HepG2 (cell line): ENCODE measurements at regions not wholly inside any gene's neighbourhood (a gene's known extent, or its start where the extent isn't known, plus 50 kb on each side); places are given as distances from the start of the nearest gene placed in this dataset.

Source experiments
- FOSL2 ChIP-seq: sonication (generic); formaldehyde crosslinking; IDR thresholded peaks from 2 replicates; pipeline ENCODE4 v1.4.0; 2020; ENCODE audit warnings: missing genetic modification reagents
- FOXK1 ChIP-seq: sonication (generic); formaldehyde crosslinking; IDR thresholded peaks from 2 replicates; pipeline ENCODE4 v1.4.0; 2020; ENCODE audit warnings: low read depth, missing genetic modification reagents, borderline replicate concordance
- FOXP1 ChIP-seq, 2 experiments: fragments of 450-650 bp in 1 of 2; IDR thresholded peaks; 2 replicates each; pipeline ENCODE4 v1.6.1; 2017 to 2018; ENCODE audit warnings: antibody characterized with exemption in 1 of 2
- MIXL1 ChIP-seq: IDR thresholded peaks from 2 replicates; pipeline ENCODE4 v1.6.1; 2016
- PITX1 ChIP-seq: sonication (generic); formaldehyde crosslinking; IDR thresholded peaks from 2 replicates; pipeline ENCODE4 v1.5.1; 2020; ENCODE audit warnings: mild to moderate bottlenecking, missing genetic modification reagents
- RARA ChIP-seq: IDR thresholded peaks from 2 replicates; pipeline ENCODE4 v1.6.1; 2016; ENCODE audit warnings: missing genetic modification reagents, missing compliant biosample characterization
- RXRB ChIP-seq: IDR thresholded peaks from 2 replicates; pipeline ENCODE4 v1.6.1; 2016; ENCODE audit warnings: borderline replicate concordance, missing genetic modification reagents, missing compliant biosample characterization
- SOX5 ChIP-seq: IDR thresholded peaks from 2 replicates; pipeline ENCODE4 v1.6.1; 2016; ENCODE audit warnings: borderline replicate concordance
- TEAD3 ChIP-seq: optimal IDR thresholded peaks from 2 replicates; pipeline ENCODE3; 2016; ENCODE audit warnings: borderline replicate concordance
- ZNF703 ChIP-seq: sonication (generic); formaldehyde crosslinking; IDR thresholded peaks from 2 replicates; pipeline ENCODE4 v1.5.1; 2020; ENCODE audit warnings: missing genetic modification reagents, mild to moderate bottlenecking, moderate library complexity, borderline replicate concordance
- TF ChIP-seq, protein P1 (sequence below): IDR thresholded peaks from 2 replicates; pipeline ENCODE4 v1.6.1; 2012; ENCODE audit warnings: inconsistent platforms
- TF ChIP-seq, protein P2 (sequence below): sonication (generic); formaldehyde crosslinking; IDR thresholded peaks from 2 replicates; pipeline ENCODE4 v1.4.0; 2020; ENCODE audit warnings: missing genetic modification reagents
- TF ChIP-seq, protein P3 (sequence below): IDR thresholded peaks from 2 replicates; pipeline ENCODE4 v1.6.1; 2016; ENCODE audit warnings: low read depth, missing genetic modification reagents, missing compliant biosample characterization

DNA sequence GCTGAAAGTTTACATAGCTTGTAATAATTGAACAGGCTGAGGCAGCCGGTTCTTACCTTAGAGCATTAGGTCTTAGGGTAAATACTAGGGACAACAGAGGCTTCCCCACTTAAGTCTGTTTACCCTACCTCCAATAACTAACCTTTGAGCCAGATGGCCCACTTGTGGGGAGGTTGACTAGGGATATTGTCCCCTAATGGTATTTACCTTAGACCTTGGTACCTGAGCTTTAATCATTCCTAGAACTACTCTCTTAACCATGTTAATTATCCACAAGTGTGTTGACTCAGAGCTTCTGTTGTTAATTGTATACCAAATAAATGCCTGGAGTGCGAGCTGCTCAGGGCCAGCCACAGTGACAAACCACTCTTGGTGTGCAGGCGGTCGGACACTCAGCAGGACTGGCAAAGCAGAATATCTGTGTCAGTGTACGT is 299.2 kb downstream of the TRIML1 start (continued):
- TF ChIP-seq SOX5 (CRISPR knock-in tag), result peak; percentile 60
- peak; percentile 69 for TF ChIP-seq RARA
- TF ChIP-seq ZNF703, result 0 out of 2 replicates have a peak, but pooled peaks have one; percentile 37
- TF ChIP-seq FOXP1 (IDR thresholded peaks at IDR 0.05), result 0 out of 2 replicates have a peak, but pooled peaks have one; percentile 15
- TF ChIP-seq FOXP1 (CRISPR knock-in tag; IDR thresholded peaks at IDR 0.05), result peak; percentile 92
- TF ChIP-seq, protein P1, sequence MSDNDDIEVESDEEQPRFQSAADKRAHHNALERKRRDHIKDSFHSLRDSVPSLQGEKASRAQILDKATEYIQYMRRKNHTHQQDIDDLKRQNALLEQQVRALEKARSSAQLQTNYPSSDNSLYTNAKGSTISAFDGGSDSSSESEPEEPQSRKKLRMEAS, result 0 out of 2 replicates have a peak, but pooled peaks have one; percentile 20
- peak; percentile 54 for TF ChIP-seq TEAD3 (CRISPR knock-in tag)
- TF ChIP-seq, protein P2, sequence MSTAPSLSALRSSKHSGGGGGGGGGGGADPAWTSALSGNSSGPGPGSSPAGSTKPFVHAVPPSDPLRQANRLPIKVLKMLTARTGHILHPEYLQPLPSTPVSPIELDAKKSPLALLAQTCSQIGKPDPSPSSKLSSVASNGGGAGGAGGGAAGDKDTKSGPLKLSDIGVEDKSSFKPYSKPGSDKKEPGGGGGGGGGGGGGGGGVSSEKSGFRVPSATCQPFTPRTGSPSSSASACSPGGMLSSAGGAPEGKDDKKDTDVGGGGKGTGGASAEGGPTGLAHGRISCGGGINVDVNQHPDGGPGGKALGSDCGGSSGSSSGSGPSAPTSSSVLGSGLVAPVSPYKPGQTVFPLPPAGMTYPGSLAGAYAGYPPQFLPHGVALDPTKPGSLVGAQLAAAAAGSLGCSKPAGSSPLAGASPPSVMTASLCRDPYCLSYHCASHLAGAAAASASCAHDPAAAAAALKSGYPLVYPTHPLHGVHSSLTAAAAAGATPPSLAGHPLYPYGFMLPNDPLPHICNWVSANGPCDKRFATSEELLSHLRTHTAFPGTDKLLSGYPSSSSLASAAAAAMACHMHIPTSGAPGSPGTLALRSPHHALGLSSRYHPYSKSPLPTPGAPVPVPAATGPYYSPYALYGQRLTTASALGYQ (CRISPR knock-in tag), result peak; percentile 84; the same call in 1 of the 2 replicates
- peak; percentile 75 for TF ChIP-seq PITX1
- peak; percentile 82; the same call in 1 of the 2 replicates for TF ChIP-seq MIXL1
- peak; percentile 31; the same call in 1 of the 2 replicates for TF ChIP-seq FOSL2 (CRISPR knock-in tag)
- TF ChIP-seq, protein P3, sequence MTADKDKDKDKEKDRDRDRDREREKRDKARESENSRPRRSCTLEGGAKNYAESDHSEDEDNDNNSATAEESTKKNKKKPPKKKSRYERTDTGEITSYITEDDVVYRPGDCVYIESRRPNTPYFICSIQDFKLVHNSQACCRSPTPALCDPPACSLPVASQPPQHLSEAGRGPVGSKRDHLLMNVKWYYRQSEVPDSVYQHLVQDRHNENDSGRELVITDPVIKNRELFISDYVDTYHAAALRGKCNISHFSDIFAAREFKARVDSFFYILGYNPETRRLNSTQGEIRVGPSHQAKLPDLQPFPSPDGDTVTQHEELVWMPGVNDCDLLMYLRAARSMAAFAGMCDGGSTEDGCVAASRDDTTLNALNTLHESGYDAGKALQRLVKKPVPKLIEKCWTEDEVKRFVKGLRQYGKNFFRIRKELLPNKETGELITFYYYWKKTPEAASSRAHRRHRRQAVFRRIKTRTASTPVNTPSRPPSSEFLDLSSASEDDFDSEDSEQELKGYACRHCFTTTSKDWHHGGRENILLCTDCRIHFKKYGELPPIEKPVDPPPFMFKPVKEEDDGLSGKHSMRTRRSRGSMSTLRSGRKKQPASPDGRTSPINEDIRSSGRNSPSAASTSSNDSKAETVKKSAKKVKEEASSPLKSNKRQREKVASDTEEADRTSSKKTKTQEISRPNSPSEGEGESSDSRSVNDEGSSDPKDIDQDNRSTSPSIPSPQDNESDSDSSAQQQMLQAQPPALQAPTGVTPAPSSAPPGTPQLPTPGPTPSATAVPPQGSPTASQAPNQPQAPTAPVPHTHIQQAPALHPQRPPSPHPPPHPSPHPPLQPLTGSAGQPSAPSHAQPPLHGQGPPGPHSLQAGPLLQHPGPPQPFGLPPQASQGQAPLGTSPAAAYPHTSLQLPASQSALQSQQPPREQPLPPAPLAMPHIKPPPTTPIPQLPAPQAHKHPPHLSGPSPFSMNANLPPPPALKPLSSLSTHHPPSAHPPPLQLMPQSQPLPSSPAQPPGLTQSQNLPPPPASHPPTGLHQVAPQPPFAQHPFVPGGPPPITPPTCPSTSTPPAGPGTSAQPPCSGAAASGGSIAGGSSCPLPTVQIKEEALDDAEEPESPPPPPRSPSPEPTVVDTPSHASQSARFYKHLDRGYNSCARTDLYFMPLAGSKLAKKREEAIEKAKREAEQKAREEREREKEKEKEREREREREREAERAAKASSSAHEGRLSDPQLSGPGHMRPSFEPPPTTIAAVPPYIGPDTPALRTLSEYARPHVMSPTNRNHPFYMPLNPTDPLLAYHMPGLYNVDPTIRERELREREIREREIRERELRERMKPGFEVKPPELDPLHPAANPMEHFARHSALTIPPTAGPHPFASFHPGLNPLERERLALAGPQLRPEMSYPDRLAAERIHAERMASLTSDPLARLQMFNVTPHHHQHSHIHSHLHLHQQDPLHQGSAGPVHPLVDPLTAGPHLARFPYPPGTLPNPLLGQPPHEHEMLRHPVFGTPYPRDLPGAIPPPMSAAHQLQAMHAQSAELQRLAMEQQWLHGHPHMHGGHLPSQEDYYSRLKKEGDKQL (CRISPR knock-in tag), result peak; percentile 84
- peak; percentile 58; the same call in 1 of the 2 replicates for TF ChIP-seq RXRB
- peak; percentile 39; the same call in 1 of the 2 replicates for TF ChIP-seq FOXK1 (CRISPR knock-in tag)
- TF ChIP-seq, all 625 proteins: peak for 63; not testable (repeated sequence) for 562
